Limb (tissue), 2 donors: ENCODE measurements at regions not wholly inside any gene's neighbourhood (a gene's known extent, or its start where the extent isn't known, plus 50 kb on each side); places are given as distances from the start of the nearest gene placed in this dataset.

ENCODE experiments used
- DNase-seq, 2 donors: peaks; one replicate each; pipeline ENCODE4 v3.0.0-alpha.2; 2016; ENCODE audit errors: extremely low spot score in 2 of 2

DNA sequence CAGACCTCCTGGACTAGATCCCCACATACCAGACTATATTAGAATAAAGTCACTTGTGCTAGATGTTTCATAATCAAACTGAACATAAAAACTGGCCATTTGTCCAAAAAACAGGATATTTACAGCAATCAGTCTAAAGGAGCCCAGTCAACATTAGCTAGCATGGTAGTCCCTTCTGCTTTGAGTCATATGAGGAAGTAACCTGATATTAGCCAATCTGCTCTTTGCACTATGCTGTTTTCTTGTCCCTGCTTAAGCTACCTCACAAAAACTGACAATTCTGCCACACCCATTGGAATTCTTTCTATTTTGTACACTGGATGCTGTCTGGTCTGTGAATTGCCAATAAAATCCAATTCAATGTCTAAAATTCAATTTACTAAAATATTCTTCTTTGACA, 1824.2 kb downstream of the OLFM4 start:
- no peak for DNase-seq

DNA sequence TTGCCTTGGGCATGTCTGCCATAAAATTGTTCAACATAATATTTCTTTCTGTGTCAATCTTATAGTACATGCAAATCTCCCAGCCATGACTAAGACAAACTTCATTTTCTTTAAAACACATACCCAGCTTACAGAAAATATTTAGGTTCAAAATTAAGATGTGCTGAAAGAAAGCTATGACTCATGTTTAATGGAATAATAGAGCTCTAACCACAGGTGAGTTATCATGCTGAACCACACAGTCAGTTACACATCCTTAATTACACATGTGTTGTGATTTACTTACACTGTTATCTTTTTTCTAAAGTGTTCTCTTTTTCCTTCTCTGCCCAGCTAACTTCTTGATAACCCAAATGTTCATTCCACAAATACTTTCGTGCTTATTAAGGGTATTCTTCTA, 1831.2 kb downstream of the OLFM4 start:
- DNase-seq: no peak

DNA sequence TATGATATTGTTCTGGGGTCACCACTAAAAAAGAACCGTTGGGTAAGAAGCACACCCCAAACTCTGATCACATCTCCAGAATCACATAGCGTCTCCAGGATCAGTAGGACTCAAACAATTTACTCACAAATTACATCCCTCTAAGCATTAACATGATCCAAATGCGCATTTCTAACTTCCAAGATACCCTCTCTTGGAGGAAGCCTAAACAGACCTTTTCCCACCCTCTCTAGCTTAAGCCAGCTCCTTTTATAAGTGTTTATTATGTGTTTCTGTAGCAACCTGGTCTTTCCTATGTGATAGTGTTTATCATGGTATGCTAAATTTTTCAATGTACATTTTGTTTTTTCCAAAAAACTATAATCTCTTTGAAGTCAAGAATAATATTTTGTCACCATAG, 1846.5 kb downstream of the OLFM4 start:
- DNase-seq: no peak

DNA sequence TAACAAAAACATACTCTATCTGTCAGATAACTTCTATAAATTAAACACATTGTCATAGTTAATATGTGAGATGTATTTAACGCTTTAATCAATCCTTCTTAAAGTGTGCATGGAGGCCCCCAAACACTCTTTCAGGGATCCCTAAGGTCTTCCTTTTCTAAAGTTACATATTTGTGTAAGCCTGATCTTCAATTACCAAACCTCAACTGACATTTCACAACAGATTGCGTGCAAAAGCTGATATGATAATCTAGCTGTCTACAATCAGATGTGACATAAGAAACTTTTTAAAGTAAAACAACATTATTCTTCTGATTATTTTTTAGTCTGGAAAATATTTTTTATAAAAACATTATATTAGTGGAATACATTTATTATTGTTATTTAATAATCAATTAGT, 1850.4 kb downstream of the OLFM4 start:
- no peak for DNase-seq

DNA sequence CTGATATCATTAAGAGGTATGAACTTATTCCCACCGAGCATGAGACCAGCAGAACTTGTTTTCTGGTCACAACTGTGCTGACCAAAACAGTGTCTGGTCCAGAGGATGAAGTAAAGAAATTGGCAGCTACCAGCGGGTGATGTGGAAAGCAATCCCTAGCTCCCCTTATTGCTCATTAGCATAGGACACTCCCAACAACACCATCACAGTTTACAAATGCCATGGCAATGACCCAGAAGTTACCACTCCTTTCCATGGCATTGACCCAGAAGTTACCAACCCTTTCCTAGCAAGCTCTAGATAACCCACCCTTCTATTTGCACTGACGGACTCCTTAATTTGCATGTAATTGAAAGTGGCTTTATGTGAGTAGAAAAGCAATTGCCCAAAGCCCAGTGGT, 1856.1 kb downstream of the OLFM4 start:
- DNase-seq: no peak

DNA sequence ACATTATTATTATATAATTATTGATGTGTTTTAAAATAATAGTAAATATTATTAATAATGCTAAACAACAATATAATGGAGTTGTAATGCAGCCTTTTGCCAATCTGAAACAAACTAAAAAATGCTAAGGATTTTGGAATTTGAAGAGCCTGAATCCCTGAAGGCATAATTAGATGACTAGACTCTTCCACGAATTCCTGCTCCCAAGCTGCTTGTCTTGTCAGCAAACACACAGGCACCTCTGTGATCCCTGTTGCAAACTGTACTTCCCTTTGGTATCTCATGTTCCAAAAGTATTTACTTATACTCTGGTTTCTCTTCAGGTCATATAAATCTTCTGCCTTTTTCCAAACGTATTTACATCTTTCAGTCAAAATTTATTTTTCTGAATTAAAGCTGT, 1862.4 kb downstream of the OLFM4 start:
- no peak for DNase-seq

DNA sequence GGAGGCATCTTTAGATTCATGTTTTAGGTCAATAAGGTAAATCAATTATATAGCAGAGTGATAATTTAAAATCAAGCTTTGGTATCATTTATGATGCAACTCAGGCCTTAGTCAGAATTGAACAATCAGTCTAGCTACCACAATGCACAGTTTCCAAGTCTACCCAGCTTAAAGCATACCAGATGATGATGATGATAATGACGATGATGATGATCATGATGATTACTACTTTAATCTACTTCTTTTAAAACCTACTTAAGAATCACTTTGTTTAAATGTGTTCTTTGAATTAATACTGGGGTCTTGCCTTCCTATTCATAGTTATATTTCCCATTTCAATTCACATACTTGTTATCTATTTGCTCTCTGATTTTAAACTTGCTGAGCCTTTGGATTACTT, 1872.7 kb downstream of the OLFM4 start:
- no peak for DNase-seq

DNA sequence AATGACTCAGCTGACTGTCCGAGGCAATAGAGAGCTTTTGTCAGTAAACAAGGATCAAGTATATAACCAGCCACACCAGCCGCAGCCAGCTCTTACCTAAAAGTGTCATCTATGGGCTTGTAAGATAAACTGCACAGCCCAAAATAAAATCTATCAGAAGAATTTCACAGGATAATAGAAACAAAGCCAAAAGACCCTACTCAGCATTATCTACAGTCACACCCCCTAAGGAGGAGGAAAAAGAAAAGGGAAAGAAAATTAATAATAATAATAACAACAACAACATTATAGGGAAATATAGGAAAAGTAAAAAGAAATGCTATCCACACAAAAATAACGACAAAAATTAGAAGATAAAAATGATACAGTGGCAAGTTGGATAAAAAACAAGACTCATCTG, 1883.8 kb downstream of the OLFM4 start:
- DNase-seq: no peak

DNA sequence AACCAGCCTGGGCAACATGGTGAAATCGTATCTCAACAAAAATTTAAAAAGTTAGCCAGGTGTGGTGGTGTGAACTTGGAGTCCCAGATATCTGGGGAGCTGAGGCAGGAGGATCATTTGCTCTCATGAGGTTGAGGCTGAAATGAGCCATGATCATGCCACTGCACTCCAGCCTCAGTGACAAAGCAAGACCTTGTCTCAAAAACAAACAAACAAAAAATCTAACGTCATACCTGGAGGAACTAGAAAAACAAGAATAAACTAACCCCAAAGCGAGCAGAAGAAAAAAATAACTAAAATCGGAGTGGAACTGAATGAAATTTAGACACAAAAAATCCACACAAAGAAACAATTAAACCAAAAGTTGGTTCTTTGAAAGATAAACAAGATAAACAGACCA, 1885.1 kb downstream of the OLFM4 start:
- DNase-seq: no peak

DNA sequence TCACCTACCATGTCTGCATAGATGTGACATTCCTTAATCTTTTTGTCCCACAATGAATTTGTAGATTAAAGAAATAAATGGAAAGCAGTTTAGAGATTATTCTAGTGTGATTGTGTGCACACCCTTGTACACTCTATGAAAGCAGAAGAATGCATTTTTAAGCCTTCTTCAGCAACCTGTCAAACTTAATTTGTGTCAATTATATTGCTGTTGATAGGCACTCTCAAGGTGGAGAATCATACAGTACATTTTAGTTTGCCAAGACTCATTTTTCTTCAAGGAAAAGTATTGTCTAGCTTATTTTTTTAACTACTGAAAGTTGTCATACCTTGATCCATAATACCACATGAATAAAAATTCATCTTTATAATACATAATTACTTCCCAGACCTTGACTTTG, 1898.9 kb downstream of the OLFM4 start:
- DNase-seq: no peak

DNA sequence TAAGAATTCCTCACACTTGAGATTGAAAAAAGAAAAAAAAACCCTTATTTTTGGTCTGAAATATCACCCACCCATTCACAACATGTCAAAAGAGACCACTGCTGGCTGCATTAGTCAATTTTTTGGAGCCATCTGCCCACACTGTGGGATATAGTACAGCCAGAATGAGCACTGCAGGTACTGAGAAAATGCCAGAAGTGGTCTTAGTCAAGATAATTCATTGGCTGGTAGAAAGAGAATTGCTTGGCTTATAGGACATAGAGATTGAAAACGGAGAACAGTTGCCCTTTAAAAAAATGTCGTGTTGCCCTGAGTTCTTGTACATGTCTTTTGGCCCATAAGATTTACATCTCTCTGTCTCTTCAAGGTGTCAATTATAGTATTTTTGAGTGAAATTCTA, 1899.5 kb downstream of the OLFM4 start:
- no peak for DNase-seq

DNA sequence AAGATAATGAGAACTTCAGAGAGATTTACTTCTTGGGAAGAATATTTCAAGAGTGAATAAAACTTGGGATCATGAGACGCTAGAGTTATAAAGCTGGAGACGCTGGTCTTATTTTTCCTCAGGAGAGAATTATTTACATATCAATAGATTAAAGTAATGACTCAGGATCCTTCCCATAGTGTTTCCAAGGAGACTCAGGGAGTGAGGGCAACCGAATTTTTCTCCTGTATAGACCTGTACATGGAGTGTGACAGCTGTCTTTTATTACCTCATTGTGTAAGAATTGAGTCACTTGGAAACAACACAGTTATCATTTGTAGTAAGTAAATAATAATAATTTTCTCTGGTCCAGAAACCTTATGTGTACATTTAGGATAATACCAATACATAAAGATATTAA, 1905.5 kb downstream of the OLFM4 start:
- no peak for DNase-seq

DNA sequence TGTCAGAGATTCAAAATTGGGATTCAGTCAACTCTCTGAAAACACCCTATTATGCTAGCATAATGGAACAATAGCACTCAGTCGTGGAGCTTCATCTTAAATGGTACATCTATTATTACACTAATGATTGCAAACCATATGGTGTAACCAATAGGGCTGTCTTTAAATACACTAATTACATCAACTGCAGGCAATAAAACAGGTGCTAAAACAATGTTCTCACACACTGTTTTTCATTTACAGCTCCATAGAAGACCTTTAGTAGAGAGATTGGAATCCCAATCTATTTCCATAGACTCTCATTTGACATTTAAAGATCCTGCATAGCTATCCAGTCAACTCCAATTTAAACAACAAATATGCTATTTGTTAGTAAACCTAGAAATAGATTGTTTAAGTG, 1917.4 kb downstream of the OLFM4 start:
- no peak for DNase-seq

DNA sequence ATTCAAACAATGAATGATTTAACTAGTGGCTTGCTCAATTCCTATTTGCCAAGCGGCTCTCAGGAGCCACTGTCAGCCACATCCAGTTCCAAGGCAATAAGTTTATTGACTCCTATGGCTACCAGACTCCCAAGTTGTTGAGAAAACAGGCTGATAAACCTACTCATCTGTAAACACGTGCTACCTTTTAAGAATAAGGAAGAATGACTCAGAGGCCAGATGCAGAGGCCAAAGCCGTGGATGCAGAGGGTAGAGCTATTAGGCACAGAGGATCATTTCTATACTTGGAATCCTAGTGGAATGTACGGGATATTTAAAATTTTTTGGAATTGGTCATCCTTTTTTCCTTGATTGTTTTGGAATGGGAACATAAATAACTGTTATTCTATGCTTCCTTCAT, 1921.1 kb downstream of the OLFM4 start:
- no peak for DNase-seq

DNA sequence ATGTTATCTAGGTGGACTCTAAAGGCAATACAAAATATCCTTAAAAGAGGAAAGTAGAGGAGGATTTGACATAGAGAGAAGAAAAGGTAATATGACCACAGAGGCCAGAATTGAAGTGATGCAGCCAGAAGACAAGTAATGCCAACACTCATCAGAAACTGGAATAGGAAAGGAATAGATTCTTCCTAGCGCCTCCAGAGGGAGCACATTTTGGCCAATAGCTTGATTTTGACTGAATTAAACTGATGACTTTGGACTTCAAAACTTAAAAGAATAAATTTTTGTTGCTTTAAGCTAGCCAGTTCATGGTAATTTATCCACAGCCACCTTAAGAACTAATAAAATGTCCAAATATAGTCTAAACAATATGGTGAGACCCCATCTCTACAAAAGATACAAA, 1921.9 kb downstream of the OLFM4 start:
- no peak for DNase-seq

DNA sequence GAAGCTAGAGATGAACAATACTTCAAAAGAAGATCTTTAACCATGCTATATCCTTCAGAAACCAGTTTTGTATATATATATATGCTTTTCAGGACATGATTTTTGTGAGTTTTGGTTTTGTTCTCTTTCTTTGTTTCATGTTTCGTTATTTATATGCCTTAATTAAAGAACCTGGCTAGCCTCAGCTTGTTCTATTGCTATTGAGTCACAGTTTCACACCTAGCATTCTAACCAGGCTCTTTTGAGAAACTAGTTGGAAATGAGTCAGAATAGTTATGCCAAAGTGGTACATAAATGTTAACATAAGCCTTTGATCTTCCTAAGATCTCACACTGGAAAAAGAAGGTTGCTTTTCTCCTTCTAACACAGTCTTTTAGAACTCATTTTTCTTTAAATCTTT, 1925.2 kb downstream of the OLFM4 start:
- no peak for DNase-seq

DNA sequence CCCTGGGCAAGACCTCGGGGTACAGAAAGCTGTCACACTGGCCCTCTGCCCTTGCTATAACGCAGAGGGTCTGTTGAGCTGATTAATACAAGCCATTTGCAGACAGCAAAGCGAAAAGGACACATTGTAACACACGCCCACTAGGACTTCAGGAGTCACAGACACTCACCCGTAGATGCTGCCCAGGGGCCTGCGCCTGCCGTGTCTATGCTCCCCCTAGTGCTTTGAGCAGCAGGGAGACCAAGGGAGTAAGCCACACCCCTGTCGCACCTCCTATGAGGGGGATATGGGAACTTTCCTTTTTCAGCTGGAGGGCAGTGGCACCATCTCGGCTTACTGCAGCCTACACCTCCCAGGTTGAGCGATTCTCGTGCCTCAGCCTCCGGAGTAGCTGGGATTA, 1930.2 kb downstream of the OLFM4 start:
- no peak for DNase-seq

DNA sequence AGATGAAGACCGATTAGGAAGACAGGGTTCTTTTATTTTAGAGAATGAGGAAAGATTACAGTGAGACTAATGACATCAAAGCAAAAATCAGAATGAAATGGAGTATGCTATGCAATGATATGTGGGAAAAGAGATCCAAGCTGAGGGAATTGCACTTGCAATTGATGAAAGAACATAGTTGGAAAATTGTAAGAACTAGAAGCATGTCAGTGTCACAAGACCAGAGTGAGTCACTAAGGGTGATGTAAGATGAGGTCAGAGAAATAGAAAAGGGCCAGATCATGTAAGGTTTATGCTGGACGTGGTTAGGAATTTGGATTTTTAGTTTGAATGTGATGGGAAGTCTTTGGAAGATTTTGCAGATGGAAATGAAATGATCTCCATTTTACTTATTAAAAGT, 1937.3 kb downstream of the OLFM4 start:
- no peak for DNase-seq

DNA sequence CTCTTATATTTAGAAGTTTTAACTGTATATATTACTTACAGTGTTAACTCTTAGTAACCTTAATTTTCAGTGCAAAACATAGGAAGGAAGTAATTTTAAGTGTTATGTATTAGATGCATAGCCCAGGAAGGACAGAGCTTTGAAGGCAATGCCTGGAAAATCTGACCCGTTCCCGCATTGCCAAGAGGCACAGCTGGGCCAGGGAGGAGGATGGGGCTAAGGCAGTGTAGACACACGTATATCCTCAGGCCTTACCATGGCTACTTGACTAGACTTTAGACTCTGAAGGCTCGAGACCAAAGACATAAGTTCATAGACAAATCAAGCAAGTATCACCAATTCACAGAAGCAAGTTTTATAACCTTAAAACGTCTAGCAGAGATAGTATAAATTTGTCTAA, 1944.2 kb downstream of the OLFM4 start:
- DNase-seq: no peak

DNA sequence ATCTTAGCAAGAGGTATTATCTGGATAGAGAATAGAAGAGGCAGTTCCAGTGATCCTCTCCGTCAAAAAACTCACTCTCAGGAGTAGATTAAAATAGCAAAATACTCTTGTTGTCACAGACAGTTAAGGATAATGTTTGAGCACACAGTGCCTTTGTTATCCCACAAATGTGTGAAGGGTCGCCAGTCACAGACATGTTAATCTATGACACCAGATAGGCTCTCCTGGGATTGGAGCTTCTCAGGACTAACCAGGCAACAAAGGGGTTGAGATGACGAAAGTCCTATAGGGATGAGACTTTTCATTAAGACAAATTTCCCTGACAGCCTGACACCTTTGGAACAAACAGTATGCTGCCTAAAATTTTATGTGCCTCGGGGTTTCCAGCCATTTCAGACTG, 1947.1 kb downstream of the OLFM4 start:
- no peak for DNase-seq

DNA sequence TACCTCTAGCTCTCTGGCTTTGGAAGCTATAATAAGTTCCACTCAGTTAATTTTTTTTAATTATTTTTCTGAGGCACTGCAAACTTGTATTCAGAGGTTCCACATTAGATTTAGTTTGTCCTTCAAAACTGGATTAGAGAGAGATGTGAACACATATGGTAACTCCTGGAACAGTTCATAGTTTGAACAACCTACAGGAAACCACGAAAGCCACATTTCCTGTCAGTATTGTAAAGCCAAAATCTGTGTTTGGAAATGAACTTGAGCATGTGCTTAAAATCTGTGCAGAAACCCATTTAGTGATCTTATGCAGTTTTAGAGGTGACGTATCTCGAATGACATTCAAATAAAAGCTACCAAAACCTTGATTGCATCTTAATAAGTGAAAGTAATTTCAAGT, 1952.0 kb downstream of the OLFM4 start:
- DNase-seq: peak in 1 of 2 donors; percentile 47

DNA sequence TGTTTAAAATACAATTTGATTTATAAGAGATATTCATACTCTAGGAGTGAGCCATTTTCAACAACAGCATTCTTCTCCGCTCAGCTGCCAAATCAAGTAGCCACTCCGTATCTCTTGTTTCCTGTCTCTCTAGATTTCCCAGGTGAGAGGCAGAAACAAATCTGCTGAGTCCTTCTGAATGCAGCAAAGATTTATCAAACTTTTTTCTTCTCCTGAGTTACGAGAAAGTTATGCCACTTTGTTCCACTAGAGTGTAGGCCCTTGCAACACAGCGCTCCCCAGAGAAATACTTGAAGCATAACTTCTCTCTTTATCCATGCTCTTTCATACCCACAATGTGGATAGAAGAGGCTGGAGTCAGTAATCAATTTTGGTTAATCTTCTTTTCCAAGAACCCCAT, 1960.8 kb downstream of the OLFM4 start:
- DNase-seq: no peak

DNA sequence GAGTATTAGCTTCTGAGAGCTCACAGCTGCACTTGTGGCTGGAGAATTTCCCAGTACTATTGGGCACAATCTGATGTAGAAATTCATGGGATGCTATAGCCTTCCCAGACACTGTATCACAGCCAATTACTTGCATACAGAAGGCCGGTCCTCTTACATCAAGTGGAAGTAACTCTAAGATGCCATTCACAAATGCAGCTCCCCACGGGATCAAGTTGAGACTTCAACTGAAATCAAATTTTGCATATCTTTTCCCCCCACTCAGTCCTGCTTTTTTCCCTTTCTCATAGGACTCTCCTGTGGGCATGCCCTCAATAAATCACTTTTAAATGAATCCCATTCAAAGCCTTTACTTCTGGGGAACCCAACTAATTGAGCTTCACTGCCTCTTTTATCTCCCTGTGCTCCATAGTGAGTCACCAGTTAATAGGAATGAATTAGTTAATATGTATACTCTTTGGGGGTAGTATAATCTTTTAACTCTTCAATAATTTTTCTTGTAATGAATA, 1970.8 kb downstream of the OLFM4 start:
- no peak for DNase-seq

DNA sequence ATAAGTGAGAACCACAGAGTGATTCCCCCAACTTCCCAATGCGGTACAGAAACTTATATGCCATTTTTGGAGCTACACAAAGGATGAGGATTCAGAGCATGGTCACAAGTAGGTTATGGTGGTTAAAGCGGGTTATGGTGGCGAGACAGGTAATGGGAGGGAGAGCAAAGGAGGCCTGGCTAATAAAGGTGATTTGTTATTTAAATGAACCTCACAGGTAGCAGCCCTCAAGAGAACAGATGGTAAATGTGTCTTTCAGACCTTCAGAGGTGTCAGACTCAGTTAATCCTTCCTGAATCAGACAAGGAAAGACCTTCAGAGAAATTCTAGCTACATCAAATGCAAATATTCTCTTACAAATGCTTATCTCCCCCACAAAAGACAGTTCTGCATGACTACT, 1971.4 kb downstream of the OLFM4 start:
- no peak for DNase-seq

DNA sequence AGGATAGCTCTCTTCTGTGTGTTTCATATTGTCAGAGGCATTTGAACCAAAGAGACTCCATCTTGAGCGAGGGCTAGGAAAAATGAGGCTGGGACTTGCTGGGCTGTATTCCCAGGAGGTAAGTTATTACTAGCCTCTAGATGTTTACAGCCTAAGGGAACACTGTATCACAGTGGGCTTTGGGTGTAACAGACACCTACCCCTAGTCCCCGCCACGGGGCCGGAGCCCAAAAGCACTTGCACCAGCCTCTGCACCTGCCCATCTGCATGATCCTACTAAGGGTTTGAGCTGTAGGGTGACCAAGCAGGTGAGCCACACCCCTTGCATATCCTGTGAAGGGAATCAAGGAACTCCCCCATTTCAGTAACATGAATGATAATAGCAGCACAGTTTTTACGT, 1972.2 kb downstream of the OLFM4 start:
- no peak for DNase-seq
